Liver (tissue), 8 donors: ENCODE measurements at regions not wholly inside any gene's neighbourhood (a gene's known extent, or its start where the extent isn't known, plus 50 kb on each side); places are given as distances from the start of the nearest gene placed in this dataset.
A peak's percentile ranks its signal among the peaks of the same experiment; 100 is the strongest.

Source experiments
- DNase-seq: peaks from one replicate; pipeline ENCODE4 v3.0.0-alpha.2; 2017; ENCODE audit warnings: low spot score
- H3K27ac ChIP-seq, 2 donors: one replicate each; pipeline ENCODE4 v1.7.0; 2013; ENCODE audit warnings: inconsistent platforms in 2 of 2, low read length in 2 of 2, control low read depth in 1 of 2, low read depth in 1 of 2, mild to moderate bottlenecking in 1 of 2
- H3K27me3 ChIP-seq, 4 donors: one replicate each; pipeline versions ENCODE4 v1.6.1 to v1.7.0; 2013; ENCODE audit warnings: low read length in 3 of 4, inconsistent platforms in 1 of 4, mild to moderate bottlenecking in 1 of 4, moderate library complexity in 1 of 4; ENCODE audit not compliant: control insufficient read depth in 4 of 4, insufficient read depth in 4 of 4
- H3K36me3 ChIP-seq, 4 donors: one replicate each; pipeline versions ENCODE4 v1.6.1 to v1.7.0; 2013; ENCODE audit warnings: low read length in 3 of 4, mild to moderate bottlenecking in 3 of 4, low read depth in 1 of 4, moderate library complexity in 1 of 4; ENCODE audit not compliant: control insufficient read depth in 4 of 4, insufficient read depth in 3 of 4
- H3K4me1 ChIP-seq, 4 donors: one replicate each; pipeline versions ENCODE4 v1.6.1 to v1.7.0; 2013; ENCODE audit warnings: low read length in 3 of 4, mild to moderate bottlenecking in 3 of 4, moderate library complexity in 1 of 4; ENCODE audit not compliant: control insufficient read depth in 4 of 4, insufficient read depth in 4 of 4
- H3K4me3 ChIP-seq, 3 donors: one replicate each; pipeline versions ENCODE4 v1.6.1 to v1.7.0; 2013; ENCODE audit warnings: low read length in 3 of 3, control low read depth in 1 of 3, low read depth in 1 of 3, mild to moderate bottlenecking in 1 of 3
- H3K9ac ChIP-seq, 2 donors: one replicate each; pipeline ENCODE4 v1.7.0; 2013; ENCODE audit warnings: low read length in 2 of 2, mild to moderate bottlenecking in 2 of 2, moderate library complexity in 2 of 2, control low read depth in 1 of 2, low read depth in 1 of 2
- H3K9me3 ChIP-seq, 4 donors: one replicate each; pipeline versions ENCODE4 v1.6.1 to v1.7.0; 2013; ENCODE audit warnings: low read length in 3 of 4; ENCODE audit not compliant: control insufficient read depth in 4 of 4
- ATF3 ChIP-seq: IDR thresholded peaks from 2 replicates; pipeline ENCODE4 v1.6.1; 2016; ENCODE audit warnings: antibody characterized with exemption
- CTCF ChIP-seq: fragments of 150-350 bp; IDR thresholded peaks from 2 replicates; pipeline ENCODE4 v1.5.1; 2017; ENCODE audit warnings: improper control_type of control experiment, low read depth, low read length; ENCODE audit not compliant: missing input control
- EGR1 ChIP-seq, 2 donors: IDR thresholded peaks; 2 replicates each; pipeline ENCODE4 v1.6.1; 2016 to 2018; ENCODE audit warnings: antibody characterized with exemption in 2 of 2, low read depth in 2 of 2
- FOXA1 ChIP-seq: IDR thresholded peaks from 2 replicates; pipeline ENCODE4 v1.6.1; 2016; ENCODE audit warnings: antibody characterized with exemption
- FOXA2 ChIP-seq: IDR thresholded peaks from 2 replicates; pipeline ENCODE4 v1.6.1; 2016; ENCODE audit warnings: antibody characterized with exemption
- GABPA ChIP-seq, 2 donors: IDR thresholded peaks in 1 of 2; conservative IDR thresholded peaks in 1 of 2; 2 replicates each; pipeline ENCODE4 v1.6.1; 2016; ENCODE audit warnings: antibody characterized with exemption in 2 of 2, mild to moderate bottlenecking in 1 of 2, moderate library complexity in 1 of 2
- HNF4A ChIP-seq, 2 donors: conservative IDR thresholded peaks; 2 replicates each; pipeline ENCODE4 v1.6.1; 2016; ENCODE audit warnings: antibody characterized with exemption in 2 of 2, mild to moderate bottlenecking in 2 of 2
- HNF4G ChIP-seq: IDR thresholded peaks from 2 replicates; pipeline ENCODE4 v1.6.1; 2016; ENCODE audit warnings: antibody characterized with exemption
- JUND ChIP-seq, 2 donors: IDR thresholded peaks; 2 replicates each; pipeline ENCODE4 v1.6.1; 2016; ENCODE audit warnings: antibody characterized with exemption in 2 of 2
- MAX ChIP-seq: IDR thresholded peaks from 2 replicates; pipeline ENCODE4 v1.6.1; 2016; ENCODE audit warnings: antibody characterized with exemption
- NR2F2 ChIP-seq: IDR thresholded peaks from 2 replicates; pipeline ENCODE4 v1.6.1; 2016; ENCODE audit warnings: antibody characterized with exemption
- RAD21 ChIP-seq, 2 donors: IDR thresholded peaks; 2 replicates each; pipeline ENCODE4 v1.6.1; 2016; ENCODE audit warnings: antibody characterized with exemption in 2 of 2, mild to moderate bottlenecking in 2 of 2
- SP1 ChIP-seq: IDR thresholded peaks from 2 replicates; pipeline ENCODE4 v1.6.1; 2018; ENCODE audit warnings: antibody characterized with exemption, mild to moderate bottlenecking
- TAF1 ChIP-seq: conservative IDR thresholded peaks from 2 replicates; pipeline ENCODE4 v1.6.1; 2016; ENCODE audit warnings: antibody characterized with exemption, mild to moderate bottlenecking
- YY1 ChIP-seq: IDR thresholded peaks from 2 replicates; pipeline ENCODE4 v1.6.1; 2016; ENCODE audit warnings: antibody characterized with exemption, mild to moderate bottlenecking
- ZBTB33 ChIP-seq: IDR thresholded peaks from 2 replicates; pipeline ENCODE4 v1.6.1; 2016; ENCODE audit warnings: antibody characterized with exemption
- WGBS: extraction: QIAGEN DNeasy Blood & Tissue Kit; methylation state at CpG from one replicate; pipeline ENCODE4 v1.1.7; 2013; 5-methylcytosine and 5-hydroxymethylcytosine counted together
- donor health status: healthy.
- donor health status: healthy.
- donor health status: healthy.
- donor health status: healthy.
- donor health status: healthy.

DNA sequence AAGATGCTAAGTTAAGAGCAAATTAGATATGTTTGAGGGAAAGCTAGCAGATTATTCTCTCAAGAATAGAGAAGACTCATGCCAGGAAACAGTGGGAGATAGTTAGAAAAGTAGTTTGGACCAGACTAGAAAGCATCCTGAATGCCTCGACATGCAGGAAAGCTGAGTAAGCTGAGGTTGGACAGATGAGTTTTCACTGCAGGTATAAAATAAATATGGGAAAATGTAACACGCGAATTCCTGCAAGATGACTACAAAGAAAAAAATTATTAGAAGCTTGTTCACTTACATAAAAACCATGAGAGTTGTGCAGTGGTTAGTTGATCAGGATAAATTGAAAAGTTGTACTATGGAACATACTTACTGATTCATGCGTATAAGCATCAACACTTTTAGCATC, 484.2 kb upstream of the MANEA start:
- H3K9me3 ChIP-seq: no peaks in the 10 kb centered on the region
- H3K27me3 ChIP-seq: no peaks in the 10 kb centered on the region
- H3K9ac ChIP-seq: no peak overlapping the region
- H3K27ac ChIP-seq: no peak overlapping the region
- TF ChIP-seq ATF3 (no peak), JUND (IDR thresholded peaks at IDR 0.05) (no peak), HNF4A (conservative IDR thresholded peaks at IDR 0.05) (no peak), TAF1 (no peak), RAD21 (IDR thresholded peaks at IDR 0.05) (no peak), EGR1 (IDR thresholded peaks at IDR 0.05; ENCODE audit: low read depth in 2 of 2) (no peak), CTCF (no peak), NR2F2 (no peak), HNF4G (no peak), FOXA2 (no peak)
- H3K36me3 ChIP-seq: no peaks in the 10 kb centered on the region
- no peak for DNase-seq
- 72% methylated on average over 4 of the region's 4 CpGs for WGBS
- no peak overlapping the region for H3K4me3 ChIP-seq
- peaks cover 0 to 15% (median 8%) of the 10 kb centered on the region in 4 donors for H3K4me1 ChIP-seq

GRCh38 chr6:95094751-95095663, 482.3 kb upstream of the MANEA start:
- 32% methylated on average over 6 of the region's 6 CpGs for WGBS
- Histone ChIP-seq H3K4me3 (peak overlapping the region in 2 of 3 donors; percentile 20 to 43), H3K36me3 (no peaks in the 10 kb centered on the region), H3K9ac (peak overlapping the region; percentile 54 to 75), H3K27me3 (no peaks in the 10 kb centered on the region), H3K27ac (peak overlapping the region; percentile 28 to 69), H3K9me3 (no peaks in the 10 kb centered on the region), H3K4me1 (peaks cover 0 to 12% (median 8%) of the 10 kb centered on the region in 4 donors)
- DNase-seq: no peak
- peak in 1 of 2 donors; percentile 74 for TF ChIP-seq JUND (IDR thresholded peaks at IDR 0.05)
- no peak for TF ChIP-seq ZBTB33

GRCh38 chr6:95095855-95096254, 481.5 kb upstream of the MANEA start:
- Histone ChIP-seq H3K4me1 (peaks cover 0 to 12% (median 8%) of the 10 kb centered on the region in 4 donors), H3K9ac (peak overlapping the region in 1 of 2 donors; percentile 43), H3K4me3 (no peak overlapping the region), H3K36me3 (no peaks in the 10 kb centered on the region), H3K9me3 (no peaks in the 10 kb centered on the region), H3K27ac (peak overlapping the region; percentile 28 to 69), H3K27me3 (no peaks in the 10 kb centered on the region)
- DNase-seq: no peak
- 38% methylated on average over 2 of the region's 2 CpGs for WGBS
- TF ChIP-seq CTCF (no peak), NR2F2 (no peak), HNF4A (conservative IDR thresholded peaks at IDR 0.05) (peak in 1 of 2 donors; percentile 44), GABPA (IDR thresholded peaks at IDR 0.05 in 1 of 2, conservative IDR thresholded peaks at IDR 0.05 in 1 of 2) (no peak), ZBTB33 (no peak), FOXA2 (peak; percentile 69), FOXA1 (peak; percentile 67), SP1 (peak; percentile 32), HNF4G (no peak), RAD21 (IDR thresholded peaks at IDR 0.05) (no peak), MAX (no peak), JUND (IDR thresholded peaks at IDR 0.05) (no peak), YY1 (no peak), TAF1 (no peak), ATF3 (no peak)
